Endothelial cell of umbilical vein (primary cell): ENCODE measurements at regions not wholly inside any gene's neighbourhood (a gene's known extent, or its start where the extent isn't known, plus 50 kb on each side); places are given as distances from the start of the nearest gene placed in this dataset.

ENCODE experiments used
- BruUV-seq: library from RNA; stranded (reverse); fragments of 400-500 nt; replicated peaks from 2 replicates; lab custom pipeline; 2021; lab: Mats Ljungman, UMichigan
- CTCF ChIA-PET: fragments of 300-600, 350-600 bp; sonication (Branson Sonifier 250); formaldehyde crosslinking; loops from one replicate; lab custom pipeline; 2021; ENCODE audit warnings: antibody characterized with exemption, inconsistent platforms; lab: Charles Lee
- POLR2A ChIA-PET: fragments of 300-600, 350-600 bp; sonication (Branson Sonifier 250); formaldehyde crosslinking; loops from one replicate; lab custom pipeline; 2021; ENCODE audit warnings: antibody characterized with exemption, inconsistent platforms; lab: Charles Lee
- DNase-seq: peaks from one replicate; pipeline ENCODE4 v3.0.0-alpha.2; 2011; ENCODE audit warnings: low read depth, low spot score
- FAIRE-seq: peaks from 2 replicates; lab custom pipeline; 2011; peaks lifted over from hg19 to GRCh38; lab: Jason Lieb, UNC
- H2AFZ ChIP-seq: 2 replicates; pipeline ENCODE4 v1.6.0; 2012; ENCODE audit warnings: low read depth, low read length, control low read depth, inconsistent platforms
- H3K27ac ChIP-seq: 2 replicates; pipeline ENCODE4 v1.5.1; 2011; ENCODE audit warnings: low read depth, mild to moderate bottlenecking, control low read depth, low read length, moderate library complexity; ENCODE audit not compliant: insufficient read depth
- H3K27me3 ChIP-seq, 2 experiments: 2 replicates each; pipeline versions ENCODE4 v1.6.0 to v1.6.1; 2011; ENCODE audit warnings: low read length in 2 of 2, mixed read lengths in 1 of 2; ENCODE audit not compliant: control insufficient read depth in 2 of 2, insufficient read depth in 2 of 2
- H3K36me3 ChIP-seq, 2 experiments: 2 replicates in 1 of 2; 3 replicates in 1 of 2; pipeline ENCODE4 v1.5.1; 2011; ENCODE audit warnings: low read length in 2 of 2, mild to moderate bottlenecking in 1 of 2, moderate library complexity in 1 of 2; ENCODE audit not compliant: control insufficient read depth in 2 of 2, insufficient read depth in 2 of 2; ENCODE audit errors: extremely low read depth in 1 of 2
- H3K4me1 ChIP-seq: 3 replicates; pipeline ENCODE4 v1.5.1; 2011; ENCODE audit warnings: mild to moderate bottlenecking, low read length; ENCODE audit not compliant: control insufficient read depth, insufficient read depth; ENCODE audit errors: extremely low read depth
- H3K4me2 ChIP-seq: 2 replicates; pipeline ENCODE4 v1.6.1; 2011; ENCODE audit warnings: low read length, control low read depth, mixed read lengths; ENCODE audit not compliant: insufficient read depth
- H3K4me3 ChIP-seq, 3 experiments: fragments of 200-600 bp in 1 of 3; sonication (generic), shearing (Covaris generic) in 1 of 3; replicated peaks in 1 of 3; 2 replicates each; pipeline ENCODE4 v1.5.1; 2011 to 2016; ENCODE audit warnings: control low read depth in 3 of 3, low read length in 3 of 3, mild to moderate bottlenecking in 2 of 3, inconsistent platforms in 1 of 3, low read depth in 1 of 3, moderate library complexity in 1 of 3; ENCODE audit not compliant: insufficient read depth in 1 of 3
- H3K79me2 ChIP-seq: 2 replicates; pipeline ENCODE4 v1.6.0; 2012; ENCODE audit warnings: low read length, inconsistent platforms; ENCODE audit not compliant: control insufficient read depth, insufficient read depth
- H3K9ac ChIP-seq: replicated peaks from 2 replicates; pipeline ENCODE3; 2011; ENCODE audit warnings: low read length, control low read depth; ENCODE audit not compliant: insufficient read depth; ENCODE audit errors: extremely low read depth
- H3K9me1 ChIP-seq: replicated peaks from 3 replicates; pipeline ENCODE4 v1.6.0; 2011; ENCODE audit warnings: mild to moderate bottlenecking, low read length; ENCODE audit not compliant: control insufficient read depth, insufficient read depth; ENCODE audit errors: extremely low read depth
- H3K9me3 ChIP-seq: replicated peaks from 2 replicates; pipeline ENCODE4 v1.5.1; 2012; ENCODE audit warnings: low read length, inconsistent platforms; ENCODE audit not compliant: control insufficient read depth, insufficient read depth
- H4K20me1 ChIP-seq: replicated peaks from 2 replicates; pipeline ENCODE3; 2011; ENCODE audit warnings: mild to moderate bottlenecking, low read length; ENCODE audit not compliant: control insufficient read depth, insufficient read depth; ENCODE audit errors: extremely low read depth
- CTCF ChIP-seq, 2 donors: IDR thresholded peaks; 1 replicate in 1 of 2; 2 replicates in 1 of 2; pipeline ENCODE4 v1.5.1; 2011; ENCODE audit warnings: low read length in 2 of 2, mild to moderate bottlenecking in 2 of 2, moderate library complexity in 2 of 2, control low read depth in 1 of 2, inconsistent platforms in 1 of 2, low read depth in 1 of 2; ENCODE audit not compliant: insufficient read depth in 1 of 2; ENCODE audit errors: extremely low read depth in 1 of 2
- EZH2 ChIP-seq: IDR thresholded peaks from 2 replicates; pipeline ENCODE4 v1.6.1; 2012; ENCODE audit warnings: borderline replicate concordance, low read depth, mild to moderate bottlenecking, moderate library complexity, low read length, inconsistent platforms; ENCODE audit not compliant: severe bottlenecking
- FOS ChIP-seq: IDR thresholded peaks from 2 replicates; pipeline ENCODE4 v1.6.1; 2011; ENCODE audit warnings: mild to moderate bottlenecking, low read length, moderate library complexity, borderline replicate concordance; ENCODE audit not compliant: insufficient read depth
- GATA2 ChIP-seq: IDR thresholded peaks from 2 replicates; pipeline ENCODE4 v1.7.0; 2011; ENCODE audit warnings: low read depth, mild to moderate bottlenecking, moderate library complexity, mixed read lengths, low read length; ENCODE audit not compliant: insufficient read length, insufficient read depth
- JUN ChIP-seq: IDR thresholded peaks from 2 replicates; pipeline ENCODE4 v1.6.1; 2011; ENCODE audit warnings: borderline replicate concordance, low read depth; ENCODE audit not compliant: insufficient read length, insufficient read depth
- MAX ChIP-seq: IDR thresholded peaks from 2 replicates; pipeline ENCODE4 v1.6.1; 2011; ENCODE audit not compliant: insufficient read depth, insufficient read length
- MYC ChIP-seq: IDR thresholded peaks from one replicate; pipeline ENCODE4 v1.6.1; 2011; ENCODE audit warnings: mild to moderate bottlenecking, low read depth, low read length
- POLR2A ChIP-seq: IDR thresholded peaks from 2 replicates; pipeline ENCODE4 v1.6.1; 2012; ENCODE audit warnings: low read depth, mild to moderate bottlenecking, control low read depth, low read length
- POLR2AphosphoS5 ChIP-seq: IDR thresholded peaks from 2 replicates; pipeline ENCODE4 v1.6.1; 2012; ENCODE audit warnings: low read depth, mild to moderate bottlenecking, control low read depth, low read length, moderate library complexity; ENCODE audit not compliant: insufficient read depth
- dilution Hi-C: fragments of 300-500 bp; cut with MboI; formaldehyde crosslinking; loops from one replicate; pipeline ENCODE4 v1.15.0; 2019; ENCODE audit warnings: low sequenced_read_pairs; ENCODE audit not compliant: extremely low pct_ligation_motif_present
- intact Hi-C: fragments of 100-400 bp; cut with micrococcal nuclease; formaldehyde crosslinking; loops from one replicate; pipeline ENCODE4 v1.10.0; 2022

GRCh38 chrX:138858951-138859350 lies 147.4 kb upstream of the FGF13 start:
- intact Hi-C loops (no loop called here), dilution Hi-C loops (no loop called here)
- POLR2A ChIA-PET, result no interaction called here
- H3K9ac ChIP-seq, result no peak overlapping the region
- H3K9me1 ChIP-seq, result no peaks in the 10 kb centered on the region
- H3K4me2 ChIP-seq, result no peak overlapping the region
- no peaks in the 10 kb centered on the region for H3K9me3 ChIP-seq
- H4K20me1 ChIP-seq, result no peaks in the 10 kb centered on the region
- DNase-seq (no peak), FAIRE-seq (no peak)
- H3K79me2 ChIP-seq, result no peaks in the 10 kb centered on the region
- no peaks in the 10 kb centered on the region for H3K27me3 ChIP-seq
- no peak overlapping the region for H2AFZ ChIP-seq
- H3K36me3 ChIP-seq, result no peaks in the 10 kb centered on the region
- no peak for TF ChIP-seq FOS
- no peak for TF ChIP-seq MAX
- no peak for TF ChIP-seq CTCF (IDR thresholded peaks at IDR 0.05; ENCODE audit: extremely low read depth in 1 of 2, insufficient read depth in 1 of 2, low read depth in 1 of 2, low read length in 2 of 2)
- TF ChIP-seq MYC, result no peak
- TF ChIP-seq GATA2, result no peak
- no peak for TF ChIP-seq EZH2
- TF ChIP-seq JUN, result no peak
- TF ChIP-seq POLR2AphosphoS5, result no peak
- TF ChIP-seq POLR2A, result no peak
- H3K4me3 ChIP-seq, result no peak overlapping the region
- H3K4me1 ChIP-seq, result no peaks in the 10 kb centered on the region
- no peak overlapping the region for H3K27ac ChIP-seq
- CTCF ChIA-PET, result no interaction called here
- no TSS peak for BruUV-seq
